GM12873 (cell line): ENCODE measurements at regions not wholly inside any gene's neighbourhood (a gene's known extent, or its start where the extent isn't known, plus 50 kb on each side); places are given as distances from the start of the nearest gene placed in this dataset.

Experiments used
- TF ChIP-seq, protein P1 (sequence below): IDR thresholded peaks from 2 replicates; pipeline ENCODE4 v1.5.1; 2012; ENCODE audit warnings: low read depth, mild to moderate bottlenecking, moderate library complexity, low read length, control low read depth; ENCODE audit not compliant: insufficient read depth; ENCODE audit errors: missing control alignments

- TF ChIP-seq, protein P1, sequence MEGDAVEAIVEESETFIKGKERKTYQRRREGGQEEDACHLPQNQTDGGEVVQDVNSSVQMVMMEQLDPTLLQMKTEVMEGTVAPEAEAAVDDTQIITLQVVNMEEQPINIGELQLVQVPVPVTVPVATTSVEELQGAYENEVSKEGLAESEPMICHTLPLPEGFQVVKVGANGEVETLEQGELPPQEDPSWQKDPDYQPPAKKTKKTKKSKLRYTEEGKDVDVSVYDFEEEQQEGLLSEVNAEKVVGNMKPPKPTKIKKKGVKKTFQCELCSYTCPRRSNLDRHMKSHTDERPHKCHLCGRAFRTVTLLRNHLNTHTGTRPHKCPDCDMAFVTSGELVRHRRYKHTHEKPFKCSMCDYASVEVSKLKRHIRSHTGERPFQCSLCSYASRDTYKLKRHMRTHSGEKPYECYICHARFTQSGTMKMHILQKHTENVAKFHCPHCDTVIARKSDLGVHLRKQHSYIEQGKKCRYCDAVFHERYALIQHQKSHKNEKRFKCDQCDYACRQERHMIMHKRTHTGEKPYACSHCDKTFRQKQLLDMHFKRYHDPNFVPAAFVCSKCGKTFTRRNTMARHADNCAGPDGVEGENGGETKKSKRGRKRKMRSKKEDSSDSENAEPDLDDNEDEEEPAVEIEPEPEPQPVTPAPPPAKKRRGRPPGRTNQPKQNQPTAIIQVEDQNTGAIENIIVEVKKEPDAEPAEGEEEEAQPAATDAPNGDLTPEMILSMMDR: no peak
These were observed 849.0 kb downstream of the DTWD2 start for GRCh38 chr5:118139361-118139760.

GRCh38 chr5:118126159-118126558, 862.2 kb downstream of the DTWD2 start:
- TF ChIP-seq, protein P1: no peak

GRCh38 chr5:118125687-118126086, 862.7 kb downstream of the DTWD2 start:
- TF ChIP-seq, protein P1: no peak

DNA sequence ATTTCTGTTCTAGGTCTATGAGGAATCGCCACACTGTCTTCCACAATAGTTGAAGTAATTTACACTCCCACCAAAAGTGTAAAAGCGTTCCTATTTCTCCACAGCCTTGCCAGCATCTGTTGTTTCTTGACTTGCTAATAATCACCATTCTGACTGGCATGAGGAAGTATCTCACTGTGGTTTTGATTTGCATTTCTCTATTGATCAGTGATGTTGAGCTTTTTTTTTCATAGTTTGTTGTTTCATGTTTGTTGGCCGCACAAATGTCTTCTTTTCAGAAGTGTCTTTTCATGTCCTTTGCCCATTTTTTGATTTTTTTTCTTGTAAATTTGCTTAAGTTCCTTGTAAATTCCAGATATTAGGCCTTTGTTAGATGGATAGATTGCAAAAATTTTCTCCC, 867.1 kb downstream of the DTWD2 start:
- TF ChIP-seq, protein P1: no peak

DNA sequence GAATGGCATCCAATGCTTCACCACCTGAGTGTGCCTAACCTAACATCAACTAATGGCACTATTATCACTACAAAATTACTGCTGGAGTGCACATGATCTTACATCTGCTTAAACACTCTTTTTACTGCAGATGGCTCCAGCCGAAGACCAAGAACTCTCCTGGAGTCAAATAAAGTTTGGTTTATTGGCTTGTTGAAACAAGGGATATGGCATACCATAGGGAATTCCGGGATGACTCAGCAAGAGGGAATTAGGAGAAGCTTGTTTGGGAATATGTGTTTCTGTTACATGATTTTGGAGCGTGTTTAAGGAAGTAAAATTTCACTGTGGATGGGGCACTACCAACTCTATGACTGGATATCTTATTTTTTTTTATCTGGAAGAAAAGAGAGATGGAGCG, 872.6 kb downstream of the DTWD2 start:
- TF ChIP-seq, protein P1: no peak

DNA sequence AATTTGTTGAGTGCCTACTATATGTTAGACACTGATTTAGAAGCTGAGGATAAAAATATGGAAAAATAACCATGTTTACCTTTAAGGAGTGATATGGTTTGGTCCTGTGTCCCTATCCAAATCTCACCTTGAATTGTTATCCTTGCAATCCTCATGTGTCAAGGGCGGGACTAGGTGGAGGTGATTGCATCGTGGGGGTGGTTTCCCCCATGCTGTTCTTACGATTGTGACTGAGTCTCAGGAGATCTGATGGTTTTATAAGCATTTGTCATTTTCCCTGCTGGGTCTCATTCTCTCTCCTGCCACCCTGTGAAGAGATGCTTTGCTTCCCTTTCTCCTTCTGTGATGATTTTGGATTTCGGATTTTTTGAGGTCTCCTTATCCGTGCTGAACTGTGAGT, 876.4 kb downstream of the DTWD2 start:
- TF ChIP-seq, protein P1: no peak

- TF ChIP-seq, protein P1: no peak
These were observed 889.6 kb downstream of the DTWD2 start for GRCh38 chr5:118098716-118099115.
